Suppressor macrophage (primary cell): ENCODE measurements at regions not wholly inside any gene's neighbourhood (a gene's known extent, or its start where the extent isn't known, plus 50 kb on each side); places are given as distances from the start of the nearest gene placed in this dataset.

Experiments
- DNase-seq, 4 experiments: peaks; one replicate each; pipeline ENCODE4 v3.0.0-alpha.2; 2020 to 2022

DNA sequence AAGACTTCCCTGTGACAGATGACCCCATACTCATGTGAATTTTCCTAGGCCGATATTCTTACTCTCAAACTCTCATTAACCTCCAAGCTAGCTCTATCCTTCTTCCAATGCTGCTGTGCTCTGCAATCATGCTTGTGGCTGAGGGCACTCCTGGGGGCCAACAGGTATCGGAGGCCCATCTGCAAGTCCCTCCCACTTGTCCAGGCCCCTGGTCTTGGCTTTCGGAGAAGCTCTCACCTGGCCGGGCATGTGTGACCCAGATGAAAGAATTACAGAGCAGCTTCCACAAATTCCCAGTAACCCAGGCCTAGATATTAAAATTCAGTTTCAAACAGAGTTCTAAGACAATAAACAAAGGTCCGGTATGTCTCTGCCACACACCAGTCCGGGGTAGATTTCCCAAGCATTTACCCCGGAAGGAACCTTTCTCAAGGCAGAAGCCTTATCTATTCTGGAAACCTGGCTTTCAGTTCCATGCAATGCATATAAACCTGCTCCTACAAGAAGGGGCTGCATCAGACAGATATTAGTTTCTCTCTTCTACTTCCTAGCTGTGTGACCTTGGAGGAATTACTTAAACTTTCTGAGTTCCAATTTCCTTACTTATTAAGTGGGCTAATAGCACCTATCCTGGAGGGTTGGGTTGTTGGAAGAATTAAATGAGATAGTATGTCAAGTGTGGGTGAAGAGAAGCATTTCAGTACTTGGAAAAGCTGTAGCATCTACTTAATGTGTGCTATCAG lies 270.8 kb downstream of the PTTG2 start:
- no peak for DNase-seq

- DNase-seq, result no peak
Measured at GRCh38 chr4:38231626-38232025, 271.4 kb downstream of the PTTG2 start.

GRCh38 chr4:38232741-38233140 lies 272.5 kb downstream of the PTTG2 start:
- no peak for DNase-seq

DNA sequence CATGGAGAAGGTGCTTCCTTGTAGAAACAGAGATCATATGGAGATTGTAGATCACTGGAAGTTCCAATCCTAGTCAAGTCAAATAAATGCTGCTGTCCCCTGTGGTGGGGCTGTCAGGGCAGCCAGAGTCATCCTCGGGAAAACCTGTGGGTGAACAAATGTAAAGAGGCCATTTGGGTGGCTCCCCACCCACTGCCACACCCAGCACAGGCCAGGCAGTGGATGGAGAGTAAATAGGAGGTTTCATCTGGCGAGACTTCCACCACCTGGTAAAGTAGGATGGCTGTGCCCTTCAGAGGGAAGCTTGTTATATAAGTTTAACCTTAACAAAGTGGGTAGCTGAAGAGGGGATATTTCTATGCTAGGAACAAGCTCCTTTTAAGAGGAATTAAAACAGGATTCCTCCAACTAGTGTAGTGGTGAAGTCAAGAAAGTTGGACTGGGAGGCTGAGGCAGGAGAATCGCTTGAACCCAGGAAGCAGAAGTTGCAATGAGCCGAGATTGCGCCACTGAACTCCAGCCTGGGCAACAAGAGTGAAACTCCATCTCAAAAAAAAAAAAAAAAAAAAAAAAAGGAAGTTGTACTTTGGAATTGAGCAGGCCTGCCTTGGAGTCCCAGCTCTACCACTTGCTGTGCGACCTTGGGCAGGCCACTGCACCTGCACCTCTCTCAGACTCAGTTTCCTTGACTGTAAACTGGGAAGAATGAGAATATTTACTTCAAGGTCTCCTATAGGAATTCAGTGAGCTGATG lies 273.7 kb downstream of the PTTG2 start:
- peak; percentile 48 to 75 (median 72) for DNase-seq

GRCh38 chr4:38235354-38235753 lies 275.2 kb downstream of the PTTG2 start:
- no peak for DNase-seq

GRCh38 chr4:38236003-38236402 lies 275.8 kb downstream of the PTTG2 start:
- DNase-seq, result no peak

DNA sequence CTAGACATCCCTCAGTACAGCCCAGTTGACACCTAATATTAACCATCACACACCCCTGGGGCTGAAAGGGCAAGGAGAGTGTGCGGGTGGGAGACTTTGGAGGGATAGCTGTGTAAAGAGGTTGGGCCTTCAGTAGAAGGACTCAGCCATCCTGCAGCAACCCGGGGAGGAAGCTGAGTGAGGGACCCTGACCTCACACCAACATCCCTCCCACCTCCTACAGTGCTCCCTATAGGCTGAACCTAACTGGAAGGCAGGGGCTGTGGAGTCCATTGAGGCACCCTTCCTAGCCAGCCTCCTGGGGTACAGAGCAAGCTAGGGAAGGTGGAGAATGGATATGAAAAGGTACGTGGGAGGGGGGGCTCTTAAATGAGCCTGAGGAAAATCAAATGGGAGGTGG lies 276.3 kb downstream of the PTTG2 start:
- no peak for DNase-seq

DNA sequence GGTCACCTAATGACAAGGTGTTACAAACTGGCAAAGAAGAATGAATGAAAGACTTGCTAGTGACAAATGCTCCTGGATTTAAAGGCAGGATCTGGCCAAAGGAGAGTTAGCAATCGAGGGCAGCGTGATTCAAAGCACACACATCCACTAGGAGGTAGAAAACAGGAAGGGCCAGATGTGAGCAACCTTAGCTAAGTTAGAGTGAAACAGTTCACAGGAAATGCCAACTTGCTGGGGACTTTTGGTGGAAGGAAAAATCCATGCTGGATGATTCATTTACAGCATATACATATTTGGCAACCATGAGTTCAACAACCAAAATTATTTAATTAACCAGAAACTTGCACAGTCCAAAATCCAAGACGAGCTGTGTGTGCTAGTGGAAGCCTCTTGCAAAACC lies 276.9 kb downstream of the PTTG2 start:
- peak; percentile 52 to 72 (median 54) for DNase-seq

- DNase-seq, result no peak
Measured at GRCh38 chr4:38241541-38241940, 281.3 kb downstream of the PTTG2 start.

DNA sequence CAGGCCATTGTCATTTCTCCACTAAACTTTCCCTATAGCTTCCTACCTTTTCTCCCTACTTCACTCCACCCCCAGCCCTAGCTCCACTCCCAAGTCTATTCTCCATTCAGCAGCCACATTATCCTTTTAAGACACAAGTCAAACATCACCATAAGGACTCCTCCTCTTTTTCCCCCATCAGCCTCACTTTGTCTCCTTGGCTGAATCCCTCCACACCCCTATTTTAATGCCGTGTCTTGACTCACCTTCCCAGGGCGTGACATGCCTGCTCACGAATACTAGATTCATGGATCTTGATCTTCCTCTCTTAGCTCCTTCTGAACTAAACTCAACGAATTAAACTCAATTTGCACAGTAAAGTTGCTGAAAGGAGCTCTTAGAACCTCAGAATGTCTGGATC lies 281.9 kb downstream of the PTTG2 start:
- DNase-seq, result no peak

GRCh38 chr4:38242822-38243387 lies 282.7 kb downstream of the PTTG2 start:
- no peak for DNase-seq

- no peak for DNase-seq
Measured at GRCh38 chr4:38243388-38244053, 283.3 kb downstream of the PTTG2 start.

- no peak for DNase-seq
Measured at GRCh38 chr4:38254825-38255224, 294.6 kb downstream of the PTTG2 start.

- no peak for DNase-seq
Measured at GRCh38 chr4:38255572-38255971, 295.4 kb downstream of the PTTG2 start.

DNA sequence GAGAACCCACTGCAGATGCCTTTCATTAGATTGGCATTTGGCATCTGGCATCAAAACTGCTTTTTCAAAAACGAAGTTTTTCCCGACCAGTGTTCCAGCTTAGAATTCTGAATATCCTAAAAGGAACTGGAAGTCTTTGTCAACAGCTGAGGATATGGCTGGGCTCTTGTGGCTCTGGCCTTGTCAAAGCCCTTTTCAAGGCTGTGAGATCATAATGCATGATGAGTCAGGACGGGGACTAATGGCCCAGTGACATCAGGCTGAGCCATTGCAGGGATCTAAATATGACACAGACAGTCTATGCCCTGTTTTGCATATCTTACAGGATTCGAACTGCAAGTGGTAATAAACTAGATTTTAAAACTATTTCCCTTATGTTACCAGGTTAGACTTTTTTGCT lies 306.4 kb downstream of the PTTG2 start:
- peak; percentile 50 to 81 (median 68) for DNase-seq

DNA sequence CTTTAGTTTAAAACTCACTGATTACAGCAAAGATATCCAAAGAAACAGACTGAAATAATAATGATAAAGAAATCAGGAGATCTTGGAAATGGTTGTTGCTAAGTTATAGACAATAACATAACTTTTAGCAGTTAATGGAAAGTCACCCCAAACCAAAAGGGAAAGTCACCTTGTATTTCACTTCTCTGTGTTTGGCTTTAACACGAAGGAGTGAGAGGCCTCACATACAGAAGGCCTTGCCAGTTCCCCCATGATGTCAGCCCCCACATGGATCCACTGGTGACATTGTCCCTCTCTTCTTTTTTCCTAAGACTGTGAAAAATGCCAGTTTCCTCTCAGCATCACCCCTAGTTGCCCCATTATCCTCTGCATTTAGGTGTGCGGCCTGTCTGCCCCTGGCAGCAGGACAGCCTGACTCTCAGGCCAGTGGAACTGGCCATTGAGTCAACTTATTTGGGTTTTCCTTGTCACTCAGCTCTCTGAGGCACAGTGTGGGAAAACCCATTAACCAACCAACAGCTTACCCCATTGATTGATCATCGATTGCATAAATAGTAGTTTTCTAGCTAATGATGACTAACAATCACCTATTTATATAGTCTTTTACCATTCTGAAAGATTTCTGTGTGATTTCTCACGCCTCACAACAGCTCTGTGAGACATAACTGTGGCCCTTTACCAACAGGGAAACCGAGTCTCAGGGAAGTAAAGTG lies 308.1 kb downstream of the PTTG2 start:
- DNase-seq, result no peak

- no peak for DNase-seq
Measured at GRCh38 chr4:38268837-38269236, 308.6 kb downstream of the PTTG2 start.

DNA sequence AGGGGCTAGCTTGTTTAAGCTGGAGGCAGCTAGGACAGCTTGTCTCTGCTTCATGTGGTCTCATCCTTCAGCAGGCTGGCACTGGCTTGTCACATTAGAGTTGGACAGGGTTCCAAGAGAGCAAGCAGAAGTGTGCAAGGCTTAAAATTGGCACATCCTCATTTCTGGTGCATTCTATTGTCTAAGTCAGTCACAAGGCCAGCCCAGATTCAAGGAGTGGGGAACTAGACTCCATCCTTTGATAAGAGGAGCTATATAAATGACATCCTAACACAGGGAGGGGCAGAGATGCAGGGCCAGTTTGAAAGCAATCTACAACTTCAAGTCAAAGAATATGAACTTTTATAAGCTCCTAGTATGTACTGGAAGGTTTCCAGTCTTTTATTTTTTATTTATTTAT lies 313.2 kb downstream of the PTTG2 start:
- DNase-seq, result peak; percentile 45 to 75 (median 66)

DNA sequence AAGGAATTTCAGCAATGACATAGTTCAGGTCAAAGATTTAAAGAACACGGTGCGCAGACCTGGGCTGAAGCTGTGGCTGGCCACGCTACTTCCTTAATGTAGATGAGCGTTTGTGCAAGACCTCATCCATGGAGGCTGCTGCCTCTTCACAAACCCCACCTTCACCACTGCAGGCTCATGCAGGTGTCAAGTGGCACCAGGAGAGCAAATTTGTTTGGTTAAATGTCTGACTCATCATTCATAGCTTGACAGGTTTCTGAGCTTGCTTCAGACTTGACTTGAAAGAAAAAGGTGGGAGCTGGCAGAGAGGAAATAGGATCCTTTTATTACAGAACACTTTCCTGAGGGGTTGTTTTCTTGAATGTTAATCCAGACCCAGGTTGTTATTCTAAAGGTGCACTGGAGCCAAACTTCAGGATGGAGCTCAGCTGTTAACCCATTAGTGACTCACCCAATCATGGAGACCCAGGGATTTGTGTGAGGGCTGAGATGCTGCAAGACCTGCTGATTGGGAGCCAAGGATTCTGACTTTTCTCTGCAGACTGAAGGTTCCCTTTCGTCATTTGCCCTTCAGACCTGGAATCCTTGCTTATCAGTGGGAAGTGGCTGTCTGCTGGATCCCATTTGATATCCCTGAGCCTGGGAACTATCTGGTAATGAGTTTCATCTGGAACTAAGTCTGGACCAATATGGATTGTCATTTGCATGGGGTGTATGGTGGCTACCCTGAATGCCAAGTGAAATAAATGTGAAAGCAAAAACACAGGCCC lies 315.3 kb downstream of the PTTG2 start:
- DNase-seq, result no peak

DNA sequence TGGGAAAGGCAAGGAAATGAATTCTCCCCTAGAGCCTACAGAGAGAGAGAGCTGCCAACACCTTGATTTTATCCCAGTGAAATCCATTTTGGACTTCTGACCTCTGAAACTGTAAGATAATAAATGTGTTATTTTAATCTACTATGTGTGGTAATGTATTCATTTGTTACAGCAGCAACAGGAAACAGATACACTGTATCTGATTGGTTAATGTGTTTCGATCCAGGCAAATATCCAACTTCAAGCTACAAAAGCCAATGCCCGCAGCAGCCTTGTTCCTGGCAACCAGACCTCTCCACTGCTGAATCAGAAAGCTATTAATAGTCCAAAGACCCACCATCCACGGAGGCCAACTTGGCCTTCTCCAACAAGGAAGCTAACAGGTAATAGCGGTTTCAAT lies 318.1 kb downstream of the PTTG2 start:
- DNase-seq, result no peak

GRCh38 chr4:38279077-38279476 lies 318.9 kb downstream of the PTTG2 start:
- no peak for DNase-seq
